B cell (primary cell): ENCODE measurements at regions not wholly inside any gene's neighbourhood (a gene's known extent, or its start where the extent isn't known, plus 50 kb on each side); places are given as distances from the start of the nearest gene placed in this dataset.

Source experiments
- ATAC-seq: fragments of 200-7000 bp; cut with Tn5 transposase; one replicate; pipeline ENCODE4 v1.10.0; 2021; ENCODE audit warnings: low read depth, mild to moderate bottlenecking, moderate number of reproducible peaks, moderate library complexity
- CTCF ChIA-PET: fragments of 350-600 bp; sonication (Branson Sonifier 250); formaldehyde crosslinking; loops from one replicate; lab custom pipeline; 2021; ENCODE audit warnings: antibody characterized with exemption, inconsistent platforms; lab: Charles Lee
- POLR2A ChIA-PET: fragments of 350-600 bp; sonication (Branson Sonifier 250); formaldehyde crosslinking; loops from one replicate; lab custom pipeline; 2021; ENCODE audit warnings: antibody characterized with exemption; lab: Charles Lee
- DNase-seq: peaks from one replicate; pipeline ENCODE4 v3.0.0; 2013
- H2AFZ ChIP-seq: 2 replicates; pipeline ENCODE4 v1.6.1; 2012; ENCODE audit warnings: mild to moderate bottlenecking, low read depth, low read length; ENCODE audit not compliant: insufficient read depth, poor library complexity, severe bottlenecking
- H3K27ac ChIP-seq, 2 donors: 1 replicate in 1 of 2; 2 replicates in 1 of 2; pipeline ENCODE4 v1.5.1; 2012 to 2013; ENCODE audit warnings: low read length in 2 of 2, mild to moderate bottlenecking in 2 of 2, moderate library complexity in 1 of 2
- H3K27me3 ChIP-seq, 4 experiments: fragments of 200-600 bp in 1 of 4; sonication (generic) in 1 of 4; replicated peaks in 1 of 4; 1 replicate in 2 of 4; 2 replicates in 2 of 4; pipeline versions ENCODE4 v1.6.1 to v1.7.0; 2013 to 2016; ENCODE audit warnings: low read length in 3 of 4, mild to moderate bottlenecking in 2 of 4, mixed read lengths in 1 of 4, moderate library complexity in 1 of 4; ENCODE audit not compliant: insufficient read depth in 4 of 4, control insufficient read depth in 3 of 4; ENCODE audit errors: control extremely low read depth in 1 of 4
- H3K36me3 ChIP-seq, 2 experiments: replicated peaks in 1 of 2; 1 replicate in 1 of 2; 2 replicates in 1 of 2; pipeline versions ENCODE4 v1.6.1 to v1.7.1; 2013; ENCODE audit warnings: low read length in 1 of 2; ENCODE audit not compliant: insufficient read depth in 2 of 2, control insufficient read depth in 1 of 2; ENCODE audit errors: control extremely low read depth in 1 of 2, extremely low read depth in 1 of 2
- H3K4me1 ChIP-seq, 2 donors: fragments of 200-600 bp in 1 of 2; sonication (generic) in 1 of 2; 1 replicate in 1 of 2; 2 replicates in 1 of 2; pipeline versions ENCODE4 v1.5.1 to v1.6.1; 2013 to 2017; ENCODE audit warnings: low read length in 2 of 2; ENCODE audit not compliant: control insufficient read depth in 2 of 2, insufficient read depth in 2 of 2
- H3K4me2 ChIP-seq: replicated peaks from 2 replicates; pipeline ENCODE3; 2012; ENCODE audit warnings: mild to moderate bottlenecking, low read depth, low read length; ENCODE audit not compliant: poor library complexity, severe bottlenecking
- H3K4me3 ChIP-seq, 5 experiments: fragments of 200-600 bp in 1 of 5; sonication (generic) in 1 of 5; 1 replicate in 3 of 5; 2 replicates in 2 of 5; pipeline versions ENCODE4 v1.5.1 to v1.7.0; 2011 to 2016; ENCODE audit warnings: low read length in 4 of 5, mild to moderate bottlenecking in 4 of 5, low read depth in 2 of 5, control low read depth in 1 of 5, moderate library complexity in 1 of 5; ENCODE audit not compliant: insufficient read depth in 1 of 5; ENCODE audit errors: control extremely low read depth in 1 of 5, extremely low read depth in 1 of 5
- H3K79me2 ChIP-seq: fragments of 200-600 bp; sonication (generic); one replicate; pipeline ENCODE4 v1.6.0; 2016; ENCODE audit warnings: low read length; ENCODE audit not compliant: control insufficient read depth, insufficient read depth
- H3K9ac ChIP-seq: fragments of 200-600 bp; sonication (generic); 2 replicates; pipeline ENCODE4 v1.6.1; 2017; ENCODE audit warnings: mild to moderate bottlenecking, low read length, moderate library complexity
- H3K9me3 ChIP-seq, 3 donors: one replicate each; pipeline versions ENCODE4 v1.6.1 to v1.7.1; 2013; ENCODE audit warnings: low read length in 2 of 3; ENCODE audit not compliant: control insufficient read depth in 2 of 3, insufficient read depth in 1 of 3; ENCODE audit errors: control extremely low read depth in 1 of 3
- H4K20me1 ChIP-seq: 2 replicates; pipeline ENCODE4 v1.6.0; 2012; ENCODE audit warnings: mild to moderate bottlenecking, low read length; ENCODE audit not compliant: insufficient read depth, control insufficient read depth, poor library complexity, severe bottlenecking
- H3K27ac Mint-ChIP-seq: one replicate; pipeline ENCODE4 v1.8.0; 2021; ENCODE audit warnings: mixed read lengths
- H3K27me3 Mint-ChIP-seq: one replicate; pipeline ENCODE4 v1.8.0; 2021; ENCODE audit warnings: mixed read lengths
- H3K4me1 Mint-ChIP-seq: one replicate; pipeline ENCODE4 v1.8.0; 2021; ENCODE audit warnings: mixed read lengths
- H3K4me3 Mint-ChIP-seq: one replicate; pipeline ENCODE4 v1.8.0; 2021; ENCODE audit warnings: mixed read lengths
- H3K9me3 Mint-ChIP-seq: one replicate; pipeline ENCODE4 v1.8.0; 2022; ENCODE audit warnings: mixed read lengths; ENCODE audit not compliant: insufficient read depth
- EZH2 ChIP-seq: IDR thresholded peaks from 2 replicates; pipeline ENCODE4 v1.6.1; 2012; ENCODE audit warnings: borderline replicate concordance, low read depth, mild to moderate bottlenecking, moderate library complexity, low read length; ENCODE audit not compliant: insufficient read depth, poor library complexity, severe bottlenecking
- WGBS: methylation state at CpG from one replicate; pipeline ENCODE4 v1.1.5; 2013; ENCODE audit warnings: missing lambda C conversion rate; ENCODE audit not compliant: insufficient coverage; 5-methylcytosine and 5-hydroxymethylcytosine counted together
- intact Hi-C: fragments of 100-400 bp; cut with micrococcal nuclease; formaldehyde crosslinking; loops from one replicate; pipeline ENCODE4 v1.10.0; 2022
- TF ChIP-seq, protein P1 (sequence below): fragments of 200-600 bp; IDR thresholded peaks from one replicate; pipeline ENCODE4 v1.8.0; 2022; ENCODE audit warnings: antibody characterized with exemption, mild to moderate bottlenecking

DNA sequence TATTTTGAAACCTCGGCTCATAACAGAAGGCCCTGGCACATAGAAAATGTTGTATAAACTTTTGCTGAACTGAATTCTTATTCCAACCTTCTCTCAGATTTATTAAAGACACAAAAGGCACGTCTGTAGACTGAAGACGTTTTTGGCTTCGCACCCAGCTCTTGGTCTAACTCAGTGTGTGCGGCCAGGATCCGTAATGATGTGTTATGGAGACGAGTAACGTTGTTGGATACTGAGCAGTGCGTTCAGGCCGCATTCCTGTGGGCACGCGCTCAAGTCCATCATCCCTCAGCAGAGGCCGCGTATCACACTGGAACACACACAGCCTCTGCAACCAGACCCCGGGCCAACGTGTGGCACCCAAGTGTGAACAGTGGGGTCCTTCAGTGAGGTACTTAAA lies 154.8 kb upstream of the RAB4A start:
- Histone ChIP-seq H3K9me3 (peaks cover 0 to 16% (median 0%) of the 10 kb centered on the region in 3 donors), H2AFZ (no peak overlapping the region), H3K27me3 (no peaks in the 10 kb centered on the region), H3K79me2 (no peaks in the 10 kb centered on the region), H3K4me2 (no peak overlapping the region), H3K36me3 (no peaks in the 10 kb centered on the region), H3K4me1 (peaks cover 0 to 3% of the 10 kb centered on the region in 2 donors), H3K27ac (no peak overlapping the region), H3K4me3 (no peak overlapping the region), H4K20me1 (no peaks in the 10 kb centered on the region), H3K9ac (no peak overlapping the region)
- intact Hi-C loops = no loop called here
- ChIA-PET CTCF (interaction anchor here (0.7 kb wide), 1 partner anchor 58 kb away, joined by 3 read pairs; no protein-coding TSS in a partner anchor), POLR2A (no interaction called here)
- Mint-ChIP-seq H3K27ac (no peak overlapping the region), H3K9me3 (peaks cover 3% of the 10 kb centered on the region), H3K4me3 (no peak overlapping the region), H3K27me3 (peaks cover 10% of the 10 kb centered on the region), H3K4me1 (no peaks in the 10 kb centered on the region)
- 96% methylated on average over 13 of the region's 16 CpGs for WGBS
- ATAC-seq = no peak
- DNase-seq = no peak
- TF ChIP-seq, protein P1, sequence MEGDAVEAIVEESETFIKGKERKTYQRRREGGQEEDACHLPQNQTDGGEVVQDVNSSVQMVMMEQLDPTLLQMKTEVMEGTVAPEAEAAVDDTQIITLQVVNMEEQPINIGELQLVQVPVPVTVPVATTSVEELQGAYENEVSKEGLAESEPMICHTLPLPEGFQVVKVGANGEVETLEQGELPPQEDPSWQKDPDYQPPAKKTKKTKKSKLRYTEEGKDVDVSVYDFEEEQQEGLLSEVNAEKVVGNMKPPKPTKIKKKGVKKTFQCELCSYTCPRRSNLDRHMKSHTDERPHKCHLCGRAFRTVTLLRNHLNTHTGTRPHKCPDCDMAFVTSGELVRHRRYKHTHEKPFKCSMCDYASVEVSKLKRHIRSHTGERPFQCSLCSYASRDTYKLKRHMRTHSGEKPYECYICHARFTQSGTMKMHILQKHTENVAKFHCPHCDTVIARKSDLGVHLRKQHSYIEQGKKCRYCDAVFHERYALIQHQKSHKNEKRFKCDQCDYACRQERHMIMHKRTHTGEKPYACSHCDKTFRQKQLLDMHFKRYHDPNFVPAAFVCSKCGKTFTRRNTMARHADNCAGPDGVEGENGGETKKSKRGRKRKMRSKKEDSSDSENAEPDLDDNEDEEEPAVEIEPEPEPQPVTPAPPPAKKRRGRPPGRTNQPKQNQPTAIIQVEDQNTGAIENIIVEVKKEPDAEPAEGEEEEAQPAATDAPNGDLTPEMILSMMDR = no peak
- TF ChIP-seq EZH2 = no peak

DNA sequence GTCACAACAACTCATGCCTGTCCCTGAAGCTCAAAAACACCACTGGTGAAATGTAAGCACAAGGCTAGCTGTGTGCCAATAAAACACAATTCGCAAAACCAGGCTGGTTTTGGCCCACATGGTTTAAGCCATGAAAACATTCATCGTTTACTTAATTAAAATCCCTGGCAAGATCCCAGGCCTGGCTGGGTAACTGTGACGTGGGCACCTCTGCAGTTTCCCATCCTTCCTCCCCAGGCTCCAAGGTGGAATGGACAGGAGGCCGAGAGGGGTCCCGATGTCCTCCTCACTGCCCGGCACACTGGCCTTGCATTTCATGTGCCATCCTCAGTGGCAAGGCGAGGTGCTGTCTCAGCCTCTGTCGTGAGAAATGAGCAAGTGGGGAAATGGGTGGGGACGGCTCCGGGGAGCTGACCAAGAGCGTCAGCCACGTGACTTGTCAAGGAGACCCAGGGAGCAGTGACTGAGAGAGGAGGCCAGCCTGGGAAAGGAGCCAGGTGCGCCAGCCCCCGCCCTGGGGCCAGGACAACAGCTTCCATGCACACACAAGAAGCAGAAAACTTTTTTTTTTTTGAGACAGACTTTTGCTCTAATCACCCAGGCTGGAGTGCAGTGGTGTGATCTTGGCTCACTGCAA lies 153.1 kb upstream of the RAB4A start:
- no peak overlapping the region for H3K27ac Mint-ChIP-seq
- no peak overlapping the region for H3K4me3 Mint-ChIP-seq
- Histone ChIP-seq H3K79me2 (no peaks in the 10 kb centered on the region), H3K27me3 (no peaks in the 10 kb centered on the region), H4K20me1 (no peaks in the 10 kb centered on the region), H3K9ac (no peak overlapping the region), H3K4me1 (peaks cover 0 to 3% of the 10 kb centered on the region in 2 donors), H3K27ac (no peak overlapping the region), H3K4me2 (no peak overlapping the region), H3K4me3 (no peak overlapping the region), H3K36me3 (no peaks in the 10 kb centered on the region), H2AFZ (no peak overlapping the region), H3K9me3 (peaks cover 0 to 16% (median 0%) of the 10 kb centered on the region in 3 donors)
- ATAC-seq (no peak), DNase-seq (no peak)
- H3K27me3 Mint-ChIP-seq = peaks cover 16% of the 10 kb centered on the region
- peaks cover 3% of the 10 kb centered on the region for H3K9me3 Mint-ChIP-seq
- intact Hi-C loops = no loop called here
- no peaks in the 10 kb centered on the region for H3K4me1 Mint-ChIP-seq
- WGBS = 45% methylated on average over 12 of the region's 14 CpGs
- TF ChIP-seq EZH2 = no peak
- TF ChIP-seq, protein P1 = no peak
- CTCF ChIA-PET = interaction anchor here (0.5 kb wide), 1 partner anchor 363 kb away, joined by 5 read pairs; no protein-coding TSS in a partner anchor
- POLR2A ChIA-PET = no interaction called here
